HepG2 (cell line): ENCODE measurements at regions not wholly inside any gene's neighbourhood (a gene's known extent, or its start where the extent isn't known, plus 50 kb on each side); places are given as distances from the start of the nearest gene placed in this dataset.

Experiments
- GATAD2A ChIP-seq: IDR thresholded peaks from 2 replicates; pipeline ENCODE4 v1.6.1; 2016
- NFAT5 ChIP-seq: sonication (generic); formaldehyde crosslinking; IDR thresholded peaks from 2 replicates; pipeline ENCODE4 v1.4.0; 2020; ENCODE audit warnings: missing genetic modification reagents
- SOX5 ChIP-seq: IDR thresholded peaks from 2 replicates; pipeline ENCODE4 v1.6.1; 2016; ENCODE audit warnings: borderline replicate concordance
- STAG1 ChIP-seq: sonication (generic); formaldehyde crosslinking; IDR thresholded peaks from 2 replicates; pipeline ENCODE4 v1.4.0; 2020; ENCODE audit warnings: missing genetic modification reagents
- TFE3 ChIP-seq: IDR thresholded peaks from 2 replicates; pipeline ENCODE4 v1.6.1; 2016
- TRIM22 ChIP-seq: fragments of 450-650 bp; IDR thresholded peaks from 2 replicates; pipeline ENCODE4 v1.6.1; 2017
- ZNF782 ChIP-seq: sonication (generic); formaldehyde crosslinking; IDR thresholded peaks from 2 replicates; pipeline ENCODE4 v1.4.0; 2020; ENCODE audit warnings: missing genetic modification reagents, mild to moderate bottlenecking, borderline replicate concordance
- TF ChIP-seq, protein P1 (sequence below): IDR thresholded peaks from 2 replicates; pipeline ENCODE4 v1.6.1; 2016
- TF ChIP-seq, protein P2 (sequence below): sonication (generic); formaldehyde crosslinking; IDR thresholded peaks from 2 replicates; pipeline ENCODE4 v1.4.0; 2020; ENCODE audit warnings: missing genetic modification reagents

- TF ChIP-seq NFAT5 (CRISPR knock-in tag) (no peak), SOX5 (CRISPR knock-in tag) (peak; percentile 16; the same call in 1 of the 2 replicates), ZNF782 (CRISPR knock-in tag) (no peak), STAG1 (CRISPR knock-in tag) (no peak), TFE3 (CRISPR knock-in tag) (no peak), GATAD2A (CRISPR knock-in tag) (0 out of 2 replicates have a peak, but pooled peaks have one; percentile 26), TRIM22 (no peak)
- TF ChIP-seq, protein P1, sequence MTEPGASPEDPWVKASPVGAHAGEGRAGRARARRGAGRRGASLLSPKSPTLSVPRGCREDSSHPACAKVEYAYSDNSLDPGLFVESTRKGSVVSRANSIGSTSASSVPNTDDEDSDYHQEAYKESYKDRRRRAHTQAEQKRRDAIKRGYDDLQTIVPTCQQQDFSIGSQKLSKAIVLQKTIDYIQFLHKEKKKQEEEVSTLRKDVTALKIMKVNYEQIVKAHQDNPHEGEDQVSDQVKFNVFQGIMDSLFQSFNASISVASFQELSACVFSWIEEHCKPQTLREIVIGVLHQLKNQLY: peak; percentile 45; the same call in 1 of the 2 replicates
- TF ChIP-seq, protein P2, sequence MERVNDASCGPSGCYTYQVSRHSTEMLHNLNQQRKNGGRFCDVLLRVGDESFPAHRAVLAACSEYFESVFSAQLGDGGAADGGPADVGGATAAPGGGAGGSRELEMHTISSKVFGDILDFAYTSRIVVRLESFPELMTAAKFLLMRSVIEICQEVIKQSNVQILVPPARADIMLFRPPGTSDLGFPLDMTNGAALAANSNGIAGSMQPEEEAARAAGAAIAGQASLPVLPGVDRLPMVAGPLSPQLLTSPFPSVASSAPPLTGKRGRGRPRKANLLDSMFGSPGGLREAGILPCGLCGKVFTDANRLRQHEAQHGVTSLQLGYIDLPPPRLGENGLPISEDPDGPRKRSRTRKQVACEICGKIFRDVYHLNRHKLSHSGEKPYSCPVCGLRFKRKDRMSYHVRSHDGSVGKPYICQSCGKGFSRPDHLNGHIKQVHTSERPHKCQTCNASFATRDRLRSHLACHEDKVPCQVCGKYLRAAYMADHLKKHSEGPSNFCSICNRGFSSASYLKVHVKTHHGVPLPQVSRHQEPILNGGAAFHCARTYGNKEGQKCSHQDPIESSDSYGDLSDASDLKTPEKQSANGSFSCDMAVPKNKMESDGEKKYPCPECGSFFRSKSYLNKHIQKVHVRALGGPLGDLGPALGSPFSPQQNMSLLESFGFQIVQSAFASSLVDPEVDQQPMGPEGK (CRISPR knock-in tag): no peak
Observed at GRCh38 chr6:109297406-109298110, 84.7 kb downstream of the CD164 start (continued).
